ENCODE measurements at regions not wholly inside any gene's neighbourhood (a gene's known extent, or its start where the extent isn't known, plus 50 kb on each side); places are given as distances from the start of the nearest gene placed in this dataset.
"Not testable (repeated sequence)": the region's sequence is repeated elsewhere in the genome, so short reads cannot be mapped to it uniquely, and the experiment has no call there.

DNA sequence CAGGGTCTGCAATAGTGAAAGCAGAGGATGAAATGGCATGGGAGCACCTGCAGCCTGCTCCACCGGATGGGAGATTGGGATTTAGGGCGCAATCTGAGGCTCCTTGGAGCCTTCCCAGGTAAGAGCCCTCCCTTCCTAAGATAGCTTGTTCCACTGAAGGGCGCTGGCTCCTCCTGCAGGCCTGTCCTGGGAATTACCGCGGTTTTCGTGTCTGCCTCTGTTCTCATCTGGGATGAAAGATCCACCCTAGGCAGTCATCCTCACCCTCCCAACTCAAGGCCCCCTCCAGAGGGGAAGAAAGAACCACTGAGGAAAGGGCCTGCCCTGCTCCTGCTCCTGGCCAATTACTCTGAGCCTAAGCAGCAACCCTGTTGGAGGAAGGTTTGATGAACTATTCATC is 547.5 kb downstream of the SMARCA1 start:
- no peaks in the 10 kb centered on the region for H3K36me3 ChIP-seq (ENCODE audit: low read depth, low read length)
- CTCF ChIA-PET = no interaction called here
- ATAC-seq (peak; percentile 43; the same call in 1 of the 2 replicates), DNase-seq (peak; percentile 33)
- H3K4me3 ChIP-seq (ENCODE audit: low read length) = no peak overlapping the region
- no peaks in the 10 kb centered on the region for H3F3A ChIP-seq (ENCODE audit: low read length, unreplicated experiment)
- no peak overlapping the region for H3K4me2 ChIP-seq (ENCODE audit: low read length)
- H3K4me1 ChIP-seq (ENCODE audit: insufficient read depth, low read length) = no peaks in the 10 kb centered on the region
- no peaks in the 10 kb centered on the region for H3K9me3 ChIP-seq (ENCODE audit: low read length)
- H3K9ac ChIP-seq (ENCODE audit: low read length) = no peak overlapping the region
- no peak overlapping the region for H3K27ac ChIP-seq (ENCODE audit: low read length)
- TF ChIP-seq, protein P1, sequence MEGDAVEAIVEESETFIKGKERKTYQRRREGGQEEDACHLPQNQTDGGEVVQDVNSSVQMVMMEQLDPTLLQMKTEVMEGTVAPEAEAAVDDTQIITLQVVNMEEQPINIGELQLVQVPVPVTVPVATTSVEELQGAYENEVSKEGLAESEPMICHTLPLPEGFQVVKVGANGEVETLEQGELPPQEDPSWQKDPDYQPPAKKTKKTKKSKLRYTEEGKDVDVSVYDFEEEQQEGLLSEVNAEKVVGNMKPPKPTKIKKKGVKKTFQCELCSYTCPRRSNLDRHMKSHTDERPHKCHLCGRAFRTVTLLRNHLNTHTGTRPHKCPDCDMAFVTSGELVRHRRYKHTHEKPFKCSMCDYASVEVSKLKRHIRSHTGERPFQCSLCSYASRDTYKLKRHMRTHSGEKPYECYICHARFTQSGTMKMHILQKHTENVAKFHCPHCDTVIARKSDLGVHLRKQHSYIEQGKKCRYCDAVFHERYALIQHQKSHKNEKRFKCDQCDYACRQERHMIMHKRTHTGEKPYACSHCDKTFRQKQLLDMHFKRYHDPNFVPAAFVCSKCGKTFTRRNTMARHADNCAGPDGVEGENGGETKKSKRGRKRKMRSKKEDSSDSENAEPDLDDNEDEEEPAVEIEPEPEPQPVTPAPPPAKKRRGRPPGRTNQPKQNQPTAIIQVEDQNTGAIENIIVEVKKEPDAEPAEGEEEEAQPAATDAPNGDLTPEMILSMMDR (conservative IDR thresholded peaks at IDR 0.05; ENCODE audit: low read depth, low read length) = peak; percentile 57
- TF ChIP-seq EZH2 (IDR thresholded peaks at IDR 0.05; ENCODE audit: low read length, unreplicated experiment) = no peak
- POLR2A ChIA-PET (ENCODE audit: unreplicated experiment) = no interaction called here
- H3K27me3 ChIP-seq (ENCODE audit: low read length) = no peaks in the 10 kb centered on the region
- BruUV-seq (replicated peaks) = no TSS peak
- intact Hi-C loops (cut with micrococcal nuclease) = no loop called here
- H3K79me2 ChIP-seq (ENCODE audit: low read length) = no peaks in the 10 kb centered on the region
- H2AFZ ChIP-seq (ENCODE audit: low read length) = no peak overlapping the region
- no peaks in the 10 kb centered on the region for H3K9me2 ChIP-seq (replicated peaks; ENCODE audit: low read length)
- H4K20me1 ChIP-seq (ENCODE audit: low read length) = no peaks in the 10 kb centered on the region

DNA sequence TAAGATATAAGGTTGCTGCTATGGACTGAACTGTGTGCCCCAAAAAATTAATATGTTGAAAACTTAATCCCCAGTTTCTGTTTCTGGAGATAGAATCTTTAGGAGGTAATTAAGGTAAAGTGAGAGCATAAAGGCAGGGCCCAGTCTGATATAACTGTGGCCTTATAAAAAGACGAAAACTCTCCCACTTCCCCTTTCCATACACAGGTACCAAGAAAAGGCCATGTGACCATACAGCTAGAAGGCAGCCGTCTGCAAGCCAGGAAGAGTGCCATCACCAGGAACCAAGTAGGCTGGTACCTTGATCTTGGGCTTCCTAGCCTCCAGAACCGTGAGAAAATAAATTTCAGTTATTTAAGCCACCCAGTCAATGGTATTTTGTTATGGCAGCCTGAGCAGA is 550.3 kb downstream of the SMARCA1 start:
- no peaks in the 10 kb centered on the region for H3K4me1 ChIP-seq (ENCODE audit: insufficient read depth, low read length)
- no peaks in the 10 kb centered on the region for H3K9me2 ChIP-seq (replicated peaks; ENCODE audit: low read length)
- ATAC-seq (no peak), DNase-seq (no peak)
- H3K4me2 ChIP-seq (ENCODE audit: low read length) = no peak overlapping the region
- H3K36me3 ChIP-seq (ENCODE audit: low read depth, low read length) = no peaks in the 10 kb centered on the region
- POLR2A ChIA-PET (ENCODE audit: unreplicated experiment) = no interaction called here
- H3K9ac ChIP-seq (ENCODE audit: low read length) = no peak overlapping the region
- H2AFZ ChIP-seq (ENCODE audit: low read length) = no peak overlapping the region
- intact Hi-C loops (cut with micrococcal nuclease) = no loop called here
- H3K79me2 ChIP-seq (ENCODE audit: low read length) = no peaks in the 10 kb centered on the region
- no peaks in the 10 kb centered on the region for H4K20me1 ChIP-seq (ENCODE audit: low read length)
- TF ChIP-seq, protein P1 (conservative IDR thresholded peaks at IDR 0.05; ENCODE audit: low read depth, low read length) = no peak
- CTCF ChIA-PET = no interaction called here
- no peak overlapping the region for H3K4me3 ChIP-seq (ENCODE audit: low read length)
- H3F3A ChIP-seq (ENCODE audit: low read length, unreplicated experiment) = no peaks in the 10 kb centered on the region
- H3K9me3 ChIP-seq (ENCODE audit: low read length) = no peaks in the 10 kb centered on the region
- BruUV-seq (replicated peaks) = no TSS peak
- H3K27ac ChIP-seq (ENCODE audit: low read length) = no peak overlapping the region
- no peaks in the 10 kb centered on the region for H3K27me3 ChIP-seq (ENCODE audit: low read length)

DNA sequence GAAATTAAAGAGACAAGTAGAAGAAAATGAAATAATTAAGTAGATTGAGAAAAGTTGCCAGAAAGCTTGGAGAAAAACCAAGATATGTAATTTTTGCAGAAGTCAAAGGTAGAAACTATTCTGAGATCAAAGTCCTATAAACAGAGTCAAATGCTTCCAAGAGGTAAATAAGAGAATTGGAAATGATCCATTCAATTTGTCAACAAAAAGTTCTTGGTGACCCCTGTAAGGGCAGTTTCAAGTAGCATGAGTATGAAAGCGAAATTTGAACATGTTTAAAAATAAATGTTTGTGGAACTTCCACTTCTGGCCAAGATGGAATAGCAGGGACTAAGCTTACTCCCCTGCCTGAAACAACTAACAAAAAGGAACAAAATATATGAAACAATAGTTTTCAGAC is 562.0 kb downstream of the SMARCA1 start:
- Histone ChIP-seq H3F3A (ENCODE audit: low read length, unreplicated experiment) (no peaks in the 10 kb centered on the region), H3K9ac (ENCODE audit: low read length) (no peak overlapping the region), H3K27ac (ENCODE audit: low read length) (no peak overlapping the region), H3K36me3 (ENCODE audit: low read depth, low read length) (no peaks in the 10 kb centered on the region), H2AFZ (ENCODE audit: low read length) (no peak overlapping the region), H3K79me2 (ENCODE audit: low read length) (no peaks in the 10 kb centered on the region), H3K4me1 (ENCODE audit: insufficient read depth, low read length) (no peaks in the 10 kb centered on the region), H3K9me2 (replicated peaks; ENCODE audit: low read length) (no peaks in the 10 kb centered on the region), H3K4me3 (ENCODE audit: low read length) (no peak overlapping the region), H4K20me1 (ENCODE audit: low read length) (no peaks in the 10 kb centered on the region), H3K27me3 (ENCODE audit: low read length) (no peaks in the 10 kb centered on the region), H3K9me3 (ENCODE audit: low read length) (no peaks in the 10 kb centered on the region), H3K4me2 (ENCODE audit: low read length) (no peak overlapping the region)
- no peak for ATAC-seq
- CTCF ChIA-PET = no interaction called here
- no TSS peak for BruUV-seq (replicated peaks)
- POLR2A ChIA-PET (ENCODE audit: unreplicated experiment) = no interaction called here
- TF ChIP-seq EZH2 (IDR thresholded peaks at IDR 0.05; ENCODE audit: low read length, unreplicated experiment) (no peak), EZH2phosphoT487 (IDR thresholded peaks at IDR 0.05; ENCODE audit: borderline replicate concordance, low read length) (no peak)
- TF ChIP-seq, protein P1 (conservative IDR thresholded peaks at IDR 0.05; ENCODE audit: low read depth, low read length) = no peak
- intact Hi-C loops (cut with micrococcal nuclease) = no loop called here
- DNase-seq = no peak

DNA sequence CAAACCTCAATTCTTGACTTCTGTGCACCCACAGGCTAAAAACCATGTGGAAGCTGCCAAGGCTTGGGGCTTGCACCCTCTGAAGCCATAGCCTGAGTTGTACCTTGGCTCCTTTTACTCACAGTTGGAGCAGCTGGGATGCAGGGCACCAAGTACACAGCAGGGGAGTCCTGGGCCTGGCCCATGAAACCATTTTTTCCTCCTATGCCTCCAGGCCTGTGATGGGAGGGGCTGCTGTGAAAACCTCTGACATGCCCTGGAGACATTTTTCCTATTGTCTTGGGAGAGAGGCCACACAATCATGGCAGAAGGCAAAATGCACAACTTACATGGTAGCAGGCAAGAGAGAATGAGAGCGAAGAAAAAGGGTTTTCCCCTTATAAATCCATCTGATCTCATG is 568.6 kb downstream of the SMARCA1 start:
- H3K4me2 ChIP-seq (ENCODE audit: low read length); H3K4me3 ChIP-seq (ENCODE audit: low read length); H3F3A ChIP-seq (ENCODE audit: low read length, unreplicated experiment); H3K36me3 ChIP-seq (ENCODE audit: low read depth, low read length); H3K9me2 ChIP-seq (replicated peaks; ENCODE audit: low read length); H3K4me1 ChIP-seq (ENCODE audit: insufficient read depth, low read length); H2AFZ ChIP-seq (ENCODE audit: low read length); intact Hi-C loops (cut with micrococcal nuclease); H3K27me3 ChIP-seq (ENCODE audit: low read length); H4K20me1 ChIP-seq (ENCODE audit: low read length); BruUV-seq (replicated peaks); H3K27ac ChIP-seq (ENCODE audit: low read length); POLR2A ChIA-PET (ENCODE audit: unreplicated experiment); H3K9me3 ChIP-seq (ENCODE audit: low read length); CTCF ChIA-PET; H3K9ac ChIP-seq (ENCODE audit: low read length); H3K79me2 ChIP-seq (ENCODE audit: low read length); ATAC-seq; DNase-seq: not testable (repeated sequence)
